SK-N-SH (cell line): ENCODE measurements at regions not wholly inside any gene's neighbourhood (a gene's known extent, or its start where the extent isn't known, plus 50 kb on each side); places are given as distances from the start of the nearest gene placed in this dataset.

Experiments
- TF ChIP-seq, protein P1 (sequence below): fragments of 200-600 bp; sonication (generic); IDR thresholded peaks from 2 replicates; pipeline ENCODE4 v1.6.1; 2017; ENCODE audit warnings: antibody characterized with exemption, mild to moderate bottlenecking, moderate library complexity
- TF ChIP-seq, protein P2 (sequence below): IDR thresholded peaks from 2 replicates; pipeline ENCODE4 v1.4.0; 2012; ENCODE audit warnings: low read depth, borderline replicate concordance

DNA sequence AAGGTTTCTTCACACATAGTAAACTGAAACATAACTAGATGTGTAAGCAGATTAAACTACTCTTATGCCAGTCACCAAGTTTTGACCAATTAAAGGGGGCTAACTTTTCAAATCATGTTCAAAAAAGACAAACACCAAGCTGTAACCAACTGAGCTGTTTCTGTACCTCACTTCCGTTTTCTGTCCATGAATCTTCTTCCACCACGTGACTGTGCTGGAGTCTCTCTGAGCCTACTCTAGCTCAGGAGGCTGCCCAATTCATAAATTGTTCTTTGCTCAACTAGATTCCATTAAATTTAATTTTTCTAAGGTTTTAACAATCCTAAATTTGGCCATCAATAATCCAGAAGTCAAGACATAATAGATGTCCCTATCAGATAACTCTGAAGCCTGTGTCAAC lies 229.4 kb downstream of the FNDC1 start:
- TF ChIP-seq, protein P1, sequence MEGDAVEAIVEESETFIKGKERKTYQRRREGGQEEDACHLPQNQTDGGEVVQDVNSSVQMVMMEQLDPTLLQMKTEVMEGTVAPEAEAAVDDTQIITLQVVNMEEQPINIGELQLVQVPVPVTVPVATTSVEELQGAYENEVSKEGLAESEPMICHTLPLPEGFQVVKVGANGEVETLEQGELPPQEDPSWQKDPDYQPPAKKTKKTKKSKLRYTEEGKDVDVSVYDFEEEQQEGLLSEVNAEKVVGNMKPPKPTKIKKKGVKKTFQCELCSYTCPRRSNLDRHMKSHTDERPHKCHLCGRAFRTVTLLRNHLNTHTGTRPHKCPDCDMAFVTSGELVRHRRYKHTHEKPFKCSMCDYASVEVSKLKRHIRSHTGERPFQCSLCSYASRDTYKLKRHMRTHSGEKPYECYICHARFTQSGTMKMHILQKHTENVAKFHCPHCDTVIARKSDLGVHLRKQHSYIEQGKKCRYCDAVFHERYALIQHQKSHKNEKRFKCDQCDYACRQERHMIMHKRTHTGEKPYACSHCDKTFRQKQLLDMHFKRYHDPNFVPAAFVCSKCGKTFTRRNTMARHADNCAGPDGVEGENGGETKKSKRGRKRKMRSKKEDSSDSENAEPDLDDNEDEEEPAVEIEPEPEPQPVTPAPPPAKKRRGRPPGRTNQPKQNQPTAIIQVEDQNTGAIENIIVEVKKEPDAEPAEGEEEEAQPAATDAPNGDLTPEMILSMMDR: no peak
- TF ChIP-seq, protein P2, sequence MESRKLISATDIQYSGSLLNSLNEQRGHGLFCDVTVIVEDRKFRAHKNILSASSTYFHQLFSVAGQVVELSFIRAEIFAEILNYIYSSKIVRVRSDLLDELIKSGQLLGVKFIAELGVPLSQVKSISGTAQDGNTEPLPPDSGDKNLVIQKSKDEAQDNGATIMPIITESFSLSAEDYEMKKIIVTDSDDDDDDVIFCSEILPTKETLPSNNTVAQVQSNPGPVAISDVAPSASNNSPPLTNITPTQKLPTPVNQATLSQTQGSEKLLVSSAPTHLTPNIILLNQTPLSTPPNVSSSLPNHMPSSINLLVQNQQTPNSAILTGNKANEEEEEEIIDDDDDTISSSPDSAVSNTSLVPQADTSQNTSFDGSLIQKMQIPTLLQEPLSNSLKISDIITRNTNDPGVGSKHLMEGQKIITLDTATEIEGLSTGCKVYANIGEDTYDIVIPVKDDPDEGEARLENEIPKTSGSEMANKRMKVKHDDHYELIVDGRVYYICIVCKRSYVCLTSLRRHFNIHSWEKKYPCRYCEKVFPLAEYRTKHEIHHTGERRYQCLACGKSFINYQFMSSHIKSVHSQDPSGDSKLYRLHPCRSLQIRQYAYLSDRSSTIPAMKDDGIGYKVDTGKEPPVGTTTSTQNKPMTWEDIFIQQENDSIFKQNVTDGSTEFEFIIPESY: no peak
